NCI-H2196 (cell line): ENCODE measurements at regions not wholly inside any gene's neighbourhood (a gene's known extent, or its start where the extent isn't known, plus 50 kb on each side); places are given as distances from the start of the nearest gene placed in this dataset.
A peak's percentile ranks its signal among the peaks of the same experiment; 100 is the strongest.

ENCODE experiments used
- DNase-seq: peaks from one replicate; lab custom pipeline; 2025; ENCODE audit not compliant: unreplicated experiment; lab: John Stamatoyannopoulos, UW

GRCh38 chr17:77001487-77001886 lies 133.3 kb downstream of the MGAT5B start:
- DNase-seq = no peak

GRCh38 chr17:77002103-77003045 lies 134.2 kb downstream of the MGAT5B start:
- no peak for DNase-seq

GRCh38 chr17:77003699-77004098 lies 135.5 kb downstream of the MGAT5B start:
- no peak for DNase-seq

GRCh38 chr17:77006971-77007649 lies 133.7 kb upstream of the SEC14L1 start:
- DNase-seq = no peak

- DNase-seq = no peak
Measured at GRCh38 chr17:77009877-77010276, 130.9 kb upstream of the SEC14L1 start.

- DNase-seq = no peak
Measured at GRCh38 chr17:77010667-77011066, 130.1 kb upstream of the SEC14L1 start.

- DNase-seq = peak; percentile 71
Measured at GRCh38 chr17:77011173-77012011, 129.4 kb upstream of the SEC14L1 start.

- DNase-seq = no peak
Measured at GRCh38 chr17:77018504-77018903, 122.3 kb upstream of the SEC14L1 start.

- no peak for DNase-seq
Measured at GRCh38 chr17:77019893-77020379, 120.8 kb upstream of the SEC14L1 start.

GRCh38 chr17:77020973-77021372 lies 119.8 kb upstream of the SEC14L1 start:
- no peak for DNase-seq

GRCh38 chr17:77022766-77023165 lies 118.0 kb upstream of the SEC14L1 start:
- DNase-seq = no peak

- DNase-seq = no peak
Measured at GRCh38 chr17:77025781-77026180, 115.0 kb upstream of the SEC14L1 start.

- DNase-seq = no peak
Measured at GRCh38 chr17:77027271-77027889, 113.4 kb upstream of the SEC14L1 start.

GRCh38 chr17:77028900-77029299 lies 111.9 kb upstream of the SEC14L1 start:
- no peak for DNase-seq

- no peak for DNase-seq
Measured at GRCh38 chr17:77032929-77033328, 107.8 kb upstream of the SEC14L1 start.

GRCh38 chr17:77033892-77034404 lies 106.8 kb upstream of the SEC14L1 start:
- no peak for DNase-seq

GRCh38 chr17:77034677-77035424 lies 105.9 kb upstream of the SEC14L1 start:
- no peak for DNase-seq

GRCh38 chr17:77035526-77035925 lies 105.2 kb upstream of the SEC14L1 start:
- DNase-seq = no peak

- DNase-seq = no peak
Measured at GRCh38 chr17:77036136-77036840, 104.5 kb upstream of the SEC14L1 start.
